NK-92 treated with Interleukin-12 subunit alpha and Interleukin-12 subunit beta, amount 100 ng/mL, for 24 hours (cell line): ENCODE measurements at regions not wholly inside any gene's neighbourhood (a gene's known extent, or its start where the extent isn't known, plus 50 kb on each side); places are given as distances from the start of the nearest gene placed in this dataset.
"Not testable (repeated sequence)": the region's sequence is repeated elsewhere in the genome, so short reads cannot be mapped to it uniquely, and the experiment has no call there.

Source experiments
- DNase-seq: peaks from one replicate; lab custom pipeline; 2025; lab: John Stamatoyannopoulos, UW

GRCh38 chr13:87336346-87336889, 334.8 kb upstream of the SLITRK5 start:
- DNase-seq = not testable (repeated sequence)

- no peak for DNase-seq
Measured at GRCh38 chr13:87344176-87344575, 327.0 kb upstream of the SLITRK5 start.

GRCh38 chr13:87355451-87355850, 315.7 kb upstream of the SLITRK5 start:
- no peak for DNase-seq

- DNase-seq = no peak
Measured at GRCh38 chr13:87356314-87356713, 314.9 kb upstream of the SLITRK5 start.

GRCh38 chr13:87358319-87358718, 312.9 kb upstream of the SLITRK5 start:
- no peak for DNase-seq

GRCh38 chr13:87361216-87361615, 310.0 kb upstream of the SLITRK5 start:
- no peak for DNase-seq

GRCh38 chr13:87368639-87369038, 302.5 kb upstream of the SLITRK5 start:
- DNase-seq = no peak

GRCh38 chr13:87376081-87376480, 295.1 kb upstream of the SLITRK5 start:
- no peak for DNase-seq

GRCh38 chr13:87384099-87384498, 287.1 kb upstream of the SLITRK5 start:
- no peak for DNase-seq

GRCh38 chr13:87393358-87393757, 277.8 kb upstream of the SLITRK5 start:
- DNase-seq = no peak

GRCh38 chr13:87398047-87398446, 273.1 kb upstream of the SLITRK5 start:
- DNase-seq = no peak

GRCh38 chr13:87403748-87404432, 267.3 kb upstream of the SLITRK5 start:
- no peak for DNase-seq

GRCh38 chr13:87426742-87427141, 244.4 kb upstream of the SLITRK5 start:
- DNase-seq = no peak

- DNase-seq = no peak
Measured at GRCh38 chr13:87444135-87444534, 227.0 kb upstream of the SLITRK5 start.

- no peak for DNase-seq
Measured at GRCh38 chr13:87452281-87452680, 218.9 kb upstream of the SLITRK5 start.

GRCh38 chr13:87453244-87453643, 217.9 kb upstream of the SLITRK5 start:
- no peak for DNase-seq

GRCh38 chr13:87459419-87459818, 211.8 kb upstream of the SLITRK5 start:
- DNase-seq = no peak

GRCh38 chr13:87497426-87497825, 173.7 kb upstream of the SLITRK5 start:
- no peak for DNase-seq

- DNase-seq = no peak
Measured at GRCh38 chr13:87498681-87499080, 172.5 kb upstream of the SLITRK5 start.

- DNase-seq = no peak
Measured at GRCh38 chr13:87524775-87525174, 146.4 kb upstream of the SLITRK5 start.

- no peak for DNase-seq
Measured at GRCh38 chr13:87533776-87534175, 137.4 kb upstream of the SLITRK5 start.

GRCh38 chr13:87535911-87536310, 135.3 kb upstream of the SLITRK5 start:
- DNase-seq = no peak

- no peak for DNase-seq
Measured at GRCh38 chr13:87536499-87536898, 134.7 kb upstream of the SLITRK5 start.

GRCh38 chr13:87536899-87537298, 134.3 kb upstream of the SLITRK5 start:
- no peak for DNase-seq
